BJ (cell line): ENCODE measurements at regions not wholly inside any gene's neighbourhood (a gene's known extent, or its start where the extent isn't known, plus 50 kb on each side); places are given as distances from the start of the nearest gene placed in this dataset.

Source experiments
- CTCF ChIA-PET: fragments of 350-600 bp; formaldehyde crosslinking; extraction: SDS; loops from one replicate; lab custom pipeline; 2021; ENCODE audit warnings: antibody characterized with exemption, inconsistent platforms; lab: Yijun Ruan, JAX
- POLR2A ChIA-PET: fragments of 300-600 bp; sonication (Branson Sonifier 250); formaldehyde crosslinking; extraction: SDS; loops from one replicate; lab custom pipeline; 2021; ENCODE audit warnings: antibody characterized with exemption; lab: Charles Lee
- DNase-seq: peaks from one replicate; pipeline ENCODE4 v3.0.0-alpha.2; 2011; ENCODE audit warnings: low read depth
- H3K27me3 ChIP-seq: 2 replicates; pipeline ENCODE4 v1.6.0; 2011; ENCODE audit warnings: low read length; ENCODE audit not compliant: control insufficient read depth, insufficient read depth
- H3K36me3 ChIP-seq: 2 replicates; pipeline ENCODE4 v1.5.1; 2011; ENCODE audit warnings: low read length; ENCODE audit not compliant: control insufficient read depth, insufficient read depth
- H3K4me3 ChIP-seq: 2 replicates; pipeline ENCODE4 v1.5.1; 2011; ENCODE audit warnings: low read depth, mild to moderate bottlenecking, control low read depth, low read length
- CTCF ChIP-seq: IDR thresholded peaks from 2 replicates; pipeline ENCODE4 v1.5.1; 2011; ENCODE audit warnings: low read depth, mild to moderate bottlenecking, control low read depth, inconsistent platforms, low read length, moderate library complexity; ENCODE audit not compliant: insufficient read depth

- TF ChIP-seq CTCF = no peak
- DNase-seq = no peak
- Histone ChIP-seq H3K4me3 (no peak overlapping the region), H3K36me3 (no peaks in the 10 kb centered on the region), H3K27me3 (no peaks in the 10 kb centered on the region)
- CTCF ChIA-PET = interaction anchor here (0.9 kb wide), 1 partner anchor 19 kb away, joined by 3 read pairs; no protein-coding TSS in a partner anchor
- POLR2A ChIA-PET = no interaction called here
These were observed 350.7 kb upstream of the SPRED2 start for GRCh38 chr2:65782996-65783650.

- CTCF ChIA-PET = interaction anchor here (1.6 kb wide), 1 partner anchor 19 kb away, joined by 3 read pairs; no protein-coding TSS in a partner anchor
- no peak overlapping the region for H3K4me3 ChIP-seq
- no peak for TF ChIP-seq CTCF
- no peak for DNase-seq
- POLR2A ChIA-PET = no interaction called here
- H3K27me3 ChIP-seq = no peaks in the 10 kb centered on the region
- no peaks in the 10 kb centered on the region for H3K36me3 ChIP-seq
These were observed 349.8 kb upstream of the SPRED2 start for GRCh38 chr2:65782186-65782585.

GRCh38 chr2:65781756-65782155 lies 349.4 kb upstream of the SPRED2 start:
- no peak for TF ChIP-seq CTCF
- Histone ChIP-seq H3K4me3 (no peak overlapping the region), H3K27me3 (no peaks in the 10 kb centered on the region), H3K36me3 (no peaks in the 10 kb centered on the region)
- DNase-seq = no peak
- POLR2A ChIA-PET = no interaction called here
- CTCF ChIA-PET = interaction anchor here (1.6 kb wide), 1 partner anchor 19 kb away, joined by 3 read pairs; no protein-coding TSS in a partner anchor

GRCh38 chr2:65779021-65779420 lies 346.6 kb upstream of the SPRED2 start:
- Histone ChIP-seq H3K4me3 (no peak overlapping the region), H3K27me3 (no peaks in the 10 kb centered on the region), H3K36me3 (no peaks in the 10 kb centered on the region)
- CTCF ChIA-PET = no interaction called here
- no peak for DNase-seq
- POLR2A ChIA-PET = no interaction called here
- no peak for TF ChIP-seq CTCF

GRCh38 chr2:65778137-65778536 lies 345.7 kb upstream of the SPRED2 start:
- Histone ChIP-seq H3K27me3 (no peaks in the 10 kb centered on the region), H3K36me3 (no peaks in the 10 kb centered on the region), H3K4me3 (no peak overlapping the region)
- DNase-seq = no peak
- POLR2A ChIA-PET = no interaction called here
- TF ChIP-seq CTCF = no peak
- CTCF ChIA-PET = interaction anchor here (0.6 kb wide), 1 partner anchor 12 kb away, joined by 4 read pairs; no protein-coding TSS in a partner anchor
